GM21390 (cell line): ENCODE measurements at regions not wholly inside any gene's neighbourhood (a gene's known extent, or its start where the extent isn't known, plus 50 kb on each side); places are given as distances from the start of the nearest gene placed in this dataset.
"Not testable (repeated sequence)": the region's sequence is repeated elsewhere in the genome, so short reads cannot be mapped to it uniquely, and the experiment has no call there.

Experiments used
- ATAC-seq: cut with Tn5 transposase; IDR thresholded peaks from one replicate; pipeline ENCODE4 v1.9.1; 2021; ENCODE audit not compliant: unreplicated experiment

- ATAC-seq = no peak
These were observed 84.1 kb upstream of the DMRT1 start for GRCh38 chr9:757246-757881.

- ATAC-seq = no peak
These were observed 83.4 kb upstream of the DMRT1 start for GRCh38 chr9:758146-758545.

DNA sequence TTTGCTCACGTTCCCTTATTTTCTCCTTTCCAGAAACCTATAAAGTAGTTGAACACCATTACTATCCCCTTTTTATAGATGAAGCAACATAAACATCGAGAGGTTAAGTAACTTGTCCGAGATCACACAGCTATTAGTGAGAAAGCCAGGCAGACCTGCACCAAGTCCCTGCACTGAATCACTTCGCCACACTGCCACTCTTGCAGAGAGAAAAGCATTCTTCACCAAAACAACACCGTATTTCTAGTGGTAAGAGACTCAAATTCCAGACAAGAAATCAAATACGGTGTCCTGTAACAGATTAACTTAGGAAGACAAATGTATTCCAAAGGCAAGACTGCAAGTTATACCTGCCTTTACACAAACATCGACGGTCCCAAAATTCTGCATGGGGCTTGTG is 82.0 kb upstream of the DMRT1 start:
- no peak for ATAC-seq

GRCh38 chr9:759983-760736 is 81.3 kb upstream of the DMRT1 start:
- no peak for ATAC-seq

DNA sequence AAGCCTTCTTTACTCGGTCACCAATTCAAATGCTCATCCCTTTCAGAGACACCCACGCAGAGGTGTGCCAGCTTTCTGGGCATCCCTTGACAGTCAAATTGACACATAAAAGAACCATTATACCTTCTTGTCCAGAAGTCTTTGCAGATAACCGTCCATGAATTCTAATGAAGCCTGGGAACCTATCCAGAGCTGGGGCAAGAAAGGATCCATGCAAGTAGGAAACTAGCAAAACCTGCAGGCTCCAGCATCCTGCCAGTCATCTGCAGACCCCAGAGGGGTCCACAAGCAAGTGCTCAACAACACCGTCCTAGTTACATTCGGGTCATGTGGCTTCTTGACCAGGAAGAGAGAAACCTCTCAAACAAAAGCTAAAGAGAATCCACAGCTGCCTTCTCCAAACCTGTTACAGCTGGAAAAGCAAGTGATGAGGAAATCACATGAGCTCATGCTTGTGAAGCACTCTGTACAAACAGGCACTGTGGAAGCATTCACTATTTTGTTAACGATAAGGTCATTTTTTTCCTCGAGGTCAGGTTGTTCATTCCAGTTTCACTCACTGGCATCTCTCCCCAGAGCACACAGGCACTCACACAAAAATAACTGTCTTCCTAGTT is 80.2 kb upstream of the DMRT1 start:
- ATAC-seq = no peak

- no peak for ATAC-seq
These were observed 79.5 kb upstream of the DMRT1 start for GRCh38 chr9:761793-762560.

DNA sequence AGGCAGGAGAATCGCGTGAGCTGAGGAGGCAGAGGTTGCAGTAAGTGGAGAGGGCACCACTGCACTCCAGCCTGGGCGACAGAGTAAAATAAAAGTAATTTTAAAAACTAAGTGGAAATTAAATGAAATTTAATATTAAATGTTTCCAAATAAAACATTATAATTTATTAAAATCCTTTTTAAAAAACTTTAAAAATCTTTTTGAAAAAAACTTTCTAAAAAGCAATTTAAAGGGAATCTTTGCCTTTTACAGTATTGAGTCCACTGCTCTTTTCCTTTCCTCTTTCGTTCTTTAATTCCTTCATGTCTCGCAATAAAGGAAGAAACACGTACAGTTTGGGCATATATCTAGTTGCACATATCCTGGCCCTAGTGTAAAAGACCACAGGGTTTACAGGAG is 77.8 kb upstream of the DMRT1 start:
- no peak for ATAC-seq

GRCh38 chr9:764105-764524 is 77.4 kb upstream of the DMRT1 start:
- ATAC-seq = no peak

GRCh38 chr9:764986-765385 is 76.5 kb upstream of the DMRT1 start:
- ATAC-seq = no peak

DNA sequence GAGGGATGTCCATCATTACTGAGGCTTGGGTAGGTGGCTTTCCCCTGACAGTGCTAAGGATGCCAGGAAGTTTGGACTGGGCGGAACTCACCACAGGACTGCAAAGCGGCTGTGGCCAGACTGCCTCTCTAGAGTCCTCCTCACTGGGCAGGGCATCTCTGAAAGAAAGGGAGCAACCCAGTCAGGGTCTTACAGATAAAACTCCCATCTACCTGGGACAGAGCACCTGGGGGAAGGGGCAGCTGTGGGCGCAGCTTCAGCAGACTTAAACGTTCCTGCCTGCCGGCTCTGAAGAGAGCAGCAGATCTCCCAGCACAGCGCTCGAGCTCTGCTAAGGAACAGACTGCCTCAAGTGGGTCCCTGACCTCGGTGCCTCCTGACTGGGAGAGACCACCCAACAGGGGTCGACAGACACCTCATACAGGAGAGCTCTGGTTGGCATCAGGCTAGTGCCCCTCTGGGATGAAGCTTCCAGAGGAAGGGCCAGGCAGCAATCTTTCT is 74.4 kb upstream of the DMRT1 start:
- not testable (repeated sequence) for ATAC-seq

GRCh38 chr9:776086-776485 is 65.4 kb upstream of the DMRT1 start:
- no peak for ATAC-seq

GRCh38 chr9:777978-778377 is 63.5 kb upstream of the DMRT1 start:
- no peak for ATAC-seq

- ATAC-seq = no peak
These were observed 57.3 kb upstream of the DMRT1 start for GRCh38 chr9:784202-784601.

DNA sequence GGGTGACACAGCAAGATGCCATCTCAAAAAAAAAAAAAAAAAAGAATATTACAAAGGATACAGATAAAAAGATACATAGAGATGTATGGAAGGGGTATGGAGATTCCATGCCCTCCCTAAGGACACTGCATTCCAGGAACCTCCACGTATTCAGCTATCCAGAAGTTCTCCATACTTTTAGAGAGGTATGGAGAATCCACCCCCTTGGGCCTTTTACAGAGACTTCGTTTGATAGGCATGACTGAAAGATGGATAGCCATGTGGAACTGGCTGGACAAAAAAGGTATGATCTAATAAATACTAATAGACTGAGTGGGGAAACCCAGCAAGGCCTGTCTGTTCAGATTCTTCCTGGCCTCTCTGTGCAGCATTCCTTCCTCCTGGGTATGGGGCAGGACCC is 56.6 kb upstream of the DMRT1 start:
- ATAC-seq = no peak

GRCh38 chr9:785997-786396 is 55.5 kb upstream of the DMRT1 start:
- no peak for ATAC-seq

- ATAC-seq = no peak
These were observed 55.1 kb upstream of the DMRT1 start for GRCh38 chr9:786405-786804.

GRCh38 chr9:788777-789176 is 52.7 kb upstream of the DMRT1 start:
- no peak for ATAC-seq
